SH-SY5Y (cell line): ENCODE measurements at regions not wholly inside any gene's neighbourhood (a gene's known extent, or its start where the extent isn't known, plus 50 kb on each side); places are given as distances from the start of the nearest gene placed in this dataset.

Experiments used
- GATA2 ChIP-seq: IDR thresholded peaks from 2 replicates; pipeline ENCODE4 v1.6.1; 2011; ENCODE audit warnings: mild to moderate bottlenecking, low read depth, low read length
- GATA3 ChIP-seq: IDR thresholded peaks from 2 replicates; pipeline ENCODE4 v1.6.1; 2011; ENCODE audit warnings: low read depth, mild to moderate bottlenecking, low read length, moderate library complexity

DNA sequence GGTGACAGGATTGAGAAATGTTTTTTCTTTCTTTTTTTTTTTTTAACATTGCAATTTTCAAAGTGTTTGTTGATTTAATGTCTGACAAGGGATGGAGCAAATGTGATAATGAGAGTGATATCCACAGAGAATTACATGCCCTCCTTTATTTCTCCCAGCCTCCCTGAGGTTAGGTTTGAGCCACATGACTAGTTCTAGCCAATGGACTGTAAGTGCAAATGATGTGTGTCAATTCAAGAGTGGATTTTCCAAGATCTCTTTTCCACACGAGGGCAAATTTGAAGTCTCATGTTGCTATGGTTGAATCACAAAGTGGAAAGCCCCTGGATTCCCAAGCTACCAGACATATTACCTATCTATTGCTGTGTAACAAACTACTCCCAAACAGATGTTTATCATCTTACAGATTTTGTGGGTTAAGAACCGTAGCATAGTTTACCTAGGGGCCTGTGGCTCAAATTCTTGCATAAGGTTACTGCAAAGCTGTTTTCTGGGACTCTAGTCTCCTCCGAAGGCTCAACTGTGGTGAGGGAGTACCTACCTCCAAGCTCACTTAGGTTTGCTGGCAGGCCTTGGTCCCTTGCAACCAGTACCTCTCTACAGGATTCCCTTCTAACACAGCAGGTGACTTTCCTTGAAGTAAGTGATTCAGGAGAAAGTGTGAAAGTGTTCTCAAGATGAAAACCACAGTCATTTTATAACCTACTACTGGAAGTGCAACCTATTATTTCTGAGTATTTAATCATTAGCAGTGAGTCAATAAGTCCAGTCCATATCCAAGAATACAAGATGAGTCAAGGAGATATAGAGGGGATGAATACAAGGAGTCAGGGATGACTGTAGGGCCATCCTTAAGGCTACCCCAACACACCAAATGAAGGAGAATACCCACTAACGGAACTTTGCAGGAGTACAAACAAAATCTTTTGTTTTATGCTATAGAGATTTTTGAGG, 533.6 kb downstream of the PTPRC start:
- no peak for TF ChIP-seq GATA2
- no peak for TF ChIP-seq GATA3
